HG02642 (cell line): ENCODE measurements at regions not wholly inside any gene's neighbourhood (a gene's known extent, or its start where the extent isn't known, plus 50 kb on each side); places are given as distances from the start of the nearest gene placed in this dataset.
"Not testable (repeated sequence)": the region's sequence is repeated elsewhere in the genome, so short reads cannot be mapped to it uniquely, and the experiment has no call there.

ENCODE experiments used
- ATAC-seq: cut with Tn5 transposase; IDR thresholded peaks from one replicate; pipeline ENCODE4 v1.9.1; 2021; ENCODE audit warnings: mild to moderate bottlenecking; ENCODE audit not compliant: unreplicated experiment, poor library complexity

- ATAC-seq, result no peak
Measured at GRCh38 chr4:138393886-138394610, 151.9 kb upstream of the SLC7A11 start.

- no peak for ATAC-seq
Measured at GRCh38 chr4:138392751-138393308, 150.7 kb upstream of the SLC7A11 start.

- ATAC-seq, result no peak
Measured at GRCh38 chr4:138389976-138390685, 148.0 kb upstream of the SLC7A11 start.

GRCh38 chr4:138374947-138375346 lies 132.8 kb upstream of the SLC7A11 start:
- no peak for ATAC-seq

GRCh38 chr4:138367942-138368341 lies 125.8 kb upstream of the SLC7A11 start:
- no peak for ATAC-seq

GRCh38 chr4:138352446-138352845 lies 110.3 kb upstream of the SLC7A11 start:
- not testable (repeated sequence) for ATAC-seq

GRCh38 chr4:138348055-138348454 lies 105.9 kb upstream of the SLC7A11 start:
- ATAC-seq, result peak; percentile 61

- no peak for ATAC-seq
Measured at GRCh38 chr4:138347561-138347960, 105.4 kb upstream of the SLC7A11 start.

- no peak for ATAC-seq
Measured at GRCh38 chr4:138344851-138345250, 102.7 kb upstream of the SLC7A11 start.

- no peak for ATAC-seq
Measured at GRCh38 chr4:138344054-138344453, 101.9 kb upstream of the SLC7A11 start.

- peak; percentile 80 for ATAC-seq
Measured at GRCh38 chr4:138341739-138342415, 99.7 kb upstream of the SLC7A11 start.

- no peak for ATAC-seq
Measured at GRCh38 chr4:138338840-138339239, 96.7 kb upstream of the SLC7A11 start.

GRCh38 chr4:138338222-138338621 lies 96.1 kb upstream of the SLC7A11 start:
- not testable (repeated sequence) for ATAC-seq

- no peak for ATAC-seq
Measured at GRCh38 chr4:138334346-138335016, 92.3 kb upstream of the SLC7A11 start.

- ATAC-seq, result not testable (repeated sequence)
Measured at GRCh38 chr4:138332415-138332814, 90.3 kb upstream of the SLC7A11 start.

GRCh38 chr4:138330531-138330930 lies 88.4 kb upstream of the SLC7A11 start:
- no peak for ATAC-seq

GRCh38 chr4:138329506-138330070 lies 87.4 kb upstream of the SLC7A11 start:
- ATAC-seq, result no peak

GRCh38 chr4:138327338-138327737 lies 85.2 kb upstream of the SLC7A11 start:
- ATAC-seq, result no peak

- no peak for ATAC-seq
Measured at GRCh38 chr4:138320831-138321230, 78.7 kb upstream of the SLC7A11 start.

GRCh38 chr4:138320030-138320429 lies 77.9 kb upstream of the SLC7A11 start:
- ATAC-seq, result no peak
